GM12891 (cell line): ENCODE measurements at regions not wholly inside any gene's neighbourhood (a gene's known extent, or its start where the extent isn't known, plus 50 kb on each side); places are given as distances from the start of the nearest gene placed in this dataset.

Experiments
- POLR2A ChIP-seq: IDR thresholded peaks from 2 replicates; pipeline ENCODE4 v1.6.1; 2011; ENCODE audit warnings: low read depth, low read length, control low read depth
- POLR2AphosphoS5 ChIP-seq: IDR thresholded peaks from 2 replicates; pipeline ENCODE4 v1.6.1; 2011; ENCODE audit warnings: low read depth, low read length, control low read depth
- TAF1 ChIP-seq: IDR thresholded peaks from 2 replicates; pipeline ENCODE4 v1.6.1; 2011; ENCODE audit warnings: low read depth, low read length, control low read depth

DNA sequence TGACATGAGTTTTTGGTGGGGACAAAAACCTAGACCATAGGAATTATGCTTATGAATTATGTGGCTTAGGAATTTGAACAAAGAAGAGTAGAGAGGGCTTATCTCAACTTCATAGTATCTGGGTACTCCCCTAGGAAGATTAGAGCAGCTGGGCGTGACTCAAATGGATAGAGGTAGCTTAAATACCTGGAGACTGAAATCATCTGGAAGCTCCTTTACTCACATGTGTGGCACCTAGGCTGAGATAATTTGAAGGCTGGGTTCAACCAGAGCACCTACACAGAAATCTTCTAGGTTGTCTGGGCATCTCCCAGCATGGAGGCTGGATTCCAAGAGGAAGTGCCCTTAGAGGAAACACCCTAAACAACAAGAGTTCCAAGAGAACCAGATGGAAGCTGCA is 393.9 kb downstream of the ADAMTS20 start:
- no peak for TF ChIP-seq TAF1
- TF ChIP-seq POLR2A: no peak
- no peak for TF ChIP-seq POLR2AphosphoS5
